GM12873 (cell line): ENCODE measurements at regions not wholly inside any gene's neighbourhood (a gene's known extent, or its start where the extent isn't known, plus 50 kb on each side); places are given as distances from the start of the nearest gene placed in this dataset.

ENCODE experiments used
- CTCF ChIP-seq: IDR thresholded peaks from 2 replicates; pipeline ENCODE4 v1.5.1; 2012; ENCODE audit warnings: low read depth, mild to moderate bottlenecking, moderate library complexity, low read length, control low read depth; ENCODE audit not compliant: insufficient read depth; ENCODE audit errors: missing control alignments

- TF ChIP-seq CTCF, result no peak
These were observed 319.8 kb downstream of the HINT1 start for GRCh38 chr5:130845049-130845765.

DNA sequence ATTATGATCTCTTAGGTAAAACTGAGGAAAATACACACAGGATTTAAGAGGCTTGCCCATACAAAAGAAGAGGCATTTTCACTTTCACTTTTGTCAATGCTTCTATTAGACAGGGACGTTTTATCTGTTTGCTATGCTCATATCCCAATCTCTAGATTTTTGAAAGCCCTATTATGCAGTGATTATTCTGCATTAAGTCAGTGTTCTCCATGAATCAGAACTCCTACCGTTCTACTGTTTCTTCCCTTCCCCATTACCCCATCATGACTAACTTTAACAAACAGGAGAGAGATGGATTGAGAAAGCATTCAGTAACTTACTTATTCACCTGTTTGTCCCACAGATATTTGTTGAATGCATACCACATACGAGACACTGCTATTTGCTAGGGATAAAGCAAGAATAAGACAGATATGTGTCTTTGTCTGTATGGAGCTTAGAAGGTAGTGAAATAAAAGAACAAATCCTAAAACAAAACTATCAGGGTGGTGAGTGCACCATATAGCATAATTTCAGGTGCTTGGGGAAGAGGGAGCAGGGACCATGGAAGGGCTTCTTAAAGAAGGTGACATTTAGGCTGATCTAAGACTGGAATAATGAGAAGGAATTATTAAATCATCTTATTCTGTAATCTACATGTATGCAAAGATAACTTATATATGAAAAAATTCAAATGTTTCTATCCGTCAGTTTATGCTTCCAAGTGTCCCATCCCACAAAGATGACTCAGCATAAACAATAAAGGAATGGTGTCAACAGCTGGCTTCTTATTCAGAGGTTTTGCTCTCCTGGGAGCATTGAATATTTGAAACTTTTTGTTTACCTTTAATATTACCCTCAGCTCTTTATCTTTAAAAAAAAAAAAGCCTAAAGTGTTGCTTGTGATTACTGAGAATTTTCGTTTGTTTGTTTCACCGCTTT lies 328.1 kb downstream of the HINT1 start:
- TF ChIP-seq CTCF, result no peak

DNA sequence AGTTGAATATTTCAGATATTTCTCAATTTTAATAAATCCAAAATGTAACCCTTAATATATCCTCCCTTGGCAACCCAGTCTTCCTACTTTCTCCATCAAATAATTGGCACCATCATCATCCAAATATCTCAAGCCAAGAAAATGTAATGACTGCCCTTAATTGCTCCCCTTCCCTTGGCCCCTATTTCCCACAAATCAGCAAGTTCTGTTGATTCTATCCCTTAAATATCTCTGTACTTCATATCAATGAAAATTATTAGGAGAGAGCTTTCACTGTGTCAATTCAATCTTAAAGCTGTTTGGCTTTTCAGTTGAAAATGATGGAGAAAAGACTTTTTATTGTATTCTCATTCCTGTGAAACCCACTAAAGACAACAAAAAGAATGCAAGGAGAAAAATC lies 349.8 kb downstream of the HINT1 start:
- no peak for TF ChIP-seq CTCF

DNA sequence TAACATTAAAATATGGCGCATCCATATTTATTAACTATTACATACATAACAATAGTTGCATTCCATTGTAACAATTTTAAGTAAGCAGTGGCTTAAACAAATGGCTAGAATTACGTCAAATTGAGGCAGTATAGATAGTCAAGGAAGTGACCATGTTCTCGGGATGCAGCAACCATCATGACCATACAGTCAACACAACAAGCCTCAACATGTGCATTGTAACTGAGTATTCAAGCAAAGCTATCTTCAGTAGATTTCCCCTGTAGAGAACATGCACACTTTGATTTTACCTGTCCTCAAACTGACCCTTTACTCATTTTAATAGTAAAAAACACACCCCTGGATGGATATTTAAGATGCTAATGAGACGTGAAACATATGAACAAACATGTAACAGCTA lies 356.4 kb downstream of the HINT1 start:
- TF ChIP-seq CTCF, result no peak

- no peak for TF ChIP-seq CTCF
These were observed 359.4 kb downstream of the HINT1 start for GRCh38 chr5:130805648-130806047.

DNA sequence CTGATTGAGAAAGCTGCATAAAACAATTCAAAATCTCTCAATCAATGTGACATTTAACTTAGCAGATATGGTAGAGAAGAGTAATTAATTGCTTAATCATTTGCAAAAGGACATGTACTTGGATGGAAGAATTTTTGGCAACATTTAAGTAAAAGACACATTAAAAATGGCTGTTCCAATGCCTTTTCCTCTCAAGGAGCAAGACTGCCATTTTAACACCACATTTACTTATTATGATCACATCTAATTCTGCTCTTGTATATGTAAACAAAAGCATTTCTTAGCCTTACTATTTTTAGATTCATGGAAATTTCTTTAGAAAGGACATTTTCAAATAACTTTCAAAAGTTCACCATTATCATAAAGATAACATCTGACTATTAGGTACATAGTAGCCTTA lies 360.0 kb downstream of the HINT1 start:
- TF ChIP-seq CTCF, result no peak

DNA sequence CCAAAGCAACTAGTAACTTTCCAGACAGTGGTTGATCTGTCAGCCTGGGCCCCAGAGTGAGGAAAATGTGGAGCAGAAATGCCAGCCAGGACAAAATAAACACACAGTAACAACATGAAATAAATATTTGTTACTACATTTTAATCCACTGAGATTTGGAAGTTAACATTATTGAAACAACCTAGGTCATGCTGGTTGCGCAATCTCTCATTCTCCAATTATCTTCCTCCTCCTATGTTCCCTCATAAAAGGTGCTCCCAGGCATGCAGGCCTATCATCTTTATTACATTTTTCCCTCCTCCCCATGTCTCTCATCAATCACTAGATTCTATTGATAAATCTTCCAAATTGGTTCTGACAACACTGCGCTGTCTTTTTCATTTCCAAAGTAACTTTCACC lies 363.1 kb downstream of the HINT1 start:
- no peak for TF ChIP-seq CTCF
